HG03378 (cell line): ENCODE measurements at regions not wholly inside any gene's neighbourhood (a gene's known extent, or its start where the extent isn't known, plus 50 kb on each side); places are given as distances from the start of the nearest gene placed in this dataset.

Experiments used
- ATAC-seq: cut with Tn5 transposase; IDR thresholded peaks from one replicate; pipeline ENCODE4 v1.9.1; 2021; ENCODE audit warnings: mild to moderate bottlenecking, moderate library complexity; ENCODE audit not compliant: unreplicated experiment

DNA sequence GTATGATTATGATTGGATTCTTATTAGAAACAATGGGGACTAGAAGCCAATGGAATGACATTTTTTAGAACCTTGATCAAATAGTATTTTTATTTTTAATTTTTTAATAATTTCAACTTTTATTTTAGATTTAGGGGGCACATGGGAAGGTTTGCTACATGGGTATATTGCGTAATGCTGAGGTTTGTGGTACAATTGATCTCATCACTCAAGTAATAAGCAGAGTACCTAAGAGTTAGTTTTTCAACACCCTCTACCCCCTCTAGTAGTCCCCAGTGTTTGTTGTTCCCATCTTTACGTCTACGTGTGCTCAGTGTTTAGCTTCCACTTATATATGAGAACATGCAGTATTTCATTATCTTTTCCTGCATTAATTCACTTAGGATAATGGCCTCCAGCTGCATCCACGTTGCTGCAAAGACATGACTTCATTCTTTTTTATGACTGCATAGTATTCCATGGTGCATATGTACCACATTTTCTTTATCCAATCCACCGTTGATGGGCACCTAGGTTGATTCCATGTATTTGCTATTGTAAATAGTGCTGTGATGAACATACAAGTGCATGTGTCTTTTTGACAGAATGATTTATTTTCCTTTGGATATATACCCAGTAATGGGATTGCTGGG lies 281.1 kb upstream of the MAN1A1 start:
- ATAC-seq, result no peak

DNA sequence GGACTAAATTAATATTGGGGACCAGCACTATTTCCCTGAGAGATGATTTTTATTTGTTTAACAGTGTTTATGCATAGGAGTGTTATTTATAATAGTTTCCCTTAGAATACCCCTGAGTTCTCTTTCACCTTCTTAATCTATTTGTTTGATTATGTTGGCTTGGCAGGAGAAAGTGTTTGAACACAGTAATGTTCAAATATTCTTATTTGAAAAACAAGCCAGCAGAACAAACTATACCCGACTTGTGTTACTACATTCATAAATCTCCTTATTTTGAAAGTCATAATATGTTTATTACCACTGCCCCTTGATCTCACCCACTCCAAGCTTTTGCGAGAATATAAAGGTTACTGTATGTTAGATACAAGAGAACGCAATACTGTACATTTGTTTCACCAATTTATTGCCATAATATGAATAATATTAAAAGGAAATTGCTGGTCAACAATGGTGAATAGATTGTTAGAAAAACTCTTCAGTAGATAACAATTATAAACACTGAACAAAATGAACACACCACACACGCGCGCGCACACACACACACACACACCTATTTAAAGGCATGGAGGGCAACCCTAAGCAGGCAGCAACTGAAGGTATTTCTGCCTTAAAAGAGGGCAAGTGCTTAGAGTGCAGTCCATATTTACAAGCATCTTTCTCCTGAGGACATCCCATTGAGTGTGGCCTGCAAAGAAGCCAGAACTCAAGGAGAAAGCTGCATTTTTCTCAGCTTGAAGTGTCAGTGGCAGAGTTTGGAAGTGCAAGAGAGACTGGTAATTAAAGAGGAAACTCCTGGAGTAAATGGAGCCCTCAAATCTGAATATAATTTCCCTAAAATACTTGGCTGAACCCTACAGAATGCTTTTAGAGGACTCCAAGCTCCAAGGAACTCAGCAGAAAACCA lies 279.4 kb upstream of the MAN1A1 start:
- ATAC-seq, result no peak

DNA sequence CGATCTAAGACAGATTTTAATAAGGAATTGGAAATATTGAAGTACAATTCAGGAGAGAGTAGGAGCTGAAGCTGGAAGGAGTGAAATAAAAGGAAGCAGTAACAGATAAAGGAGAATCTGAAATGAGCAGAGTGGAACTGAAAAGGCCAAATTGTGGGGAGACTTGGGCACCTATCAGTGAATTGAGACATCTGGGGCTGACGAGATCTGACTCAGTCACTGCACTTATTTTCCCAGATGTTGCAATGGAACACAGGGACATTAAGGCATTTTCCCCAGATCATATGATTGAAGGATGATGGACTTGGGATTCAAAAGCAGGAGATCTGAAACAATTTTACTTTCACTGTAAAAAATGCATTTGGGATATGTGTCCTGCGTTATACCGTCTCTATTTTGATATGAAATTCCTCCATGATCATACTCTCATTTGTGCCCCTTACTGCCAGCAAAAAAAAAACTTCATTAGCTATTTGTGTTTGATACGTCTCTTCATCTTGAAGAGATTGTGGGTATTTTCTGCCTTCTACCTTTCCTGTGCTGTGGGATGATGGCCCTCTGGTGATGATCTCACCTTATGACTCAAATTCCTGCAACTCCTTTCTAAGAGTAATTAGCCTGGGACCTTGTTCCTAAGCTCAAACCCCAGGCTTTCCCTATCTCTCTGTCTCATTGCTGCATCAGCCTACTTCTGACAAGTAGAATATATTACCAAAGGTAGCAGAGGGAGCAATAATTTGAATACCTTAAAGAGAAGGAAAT lies 278.5 kb upstream of the MAN1A1 start:
- no peak for ATAC-seq

DNA sequence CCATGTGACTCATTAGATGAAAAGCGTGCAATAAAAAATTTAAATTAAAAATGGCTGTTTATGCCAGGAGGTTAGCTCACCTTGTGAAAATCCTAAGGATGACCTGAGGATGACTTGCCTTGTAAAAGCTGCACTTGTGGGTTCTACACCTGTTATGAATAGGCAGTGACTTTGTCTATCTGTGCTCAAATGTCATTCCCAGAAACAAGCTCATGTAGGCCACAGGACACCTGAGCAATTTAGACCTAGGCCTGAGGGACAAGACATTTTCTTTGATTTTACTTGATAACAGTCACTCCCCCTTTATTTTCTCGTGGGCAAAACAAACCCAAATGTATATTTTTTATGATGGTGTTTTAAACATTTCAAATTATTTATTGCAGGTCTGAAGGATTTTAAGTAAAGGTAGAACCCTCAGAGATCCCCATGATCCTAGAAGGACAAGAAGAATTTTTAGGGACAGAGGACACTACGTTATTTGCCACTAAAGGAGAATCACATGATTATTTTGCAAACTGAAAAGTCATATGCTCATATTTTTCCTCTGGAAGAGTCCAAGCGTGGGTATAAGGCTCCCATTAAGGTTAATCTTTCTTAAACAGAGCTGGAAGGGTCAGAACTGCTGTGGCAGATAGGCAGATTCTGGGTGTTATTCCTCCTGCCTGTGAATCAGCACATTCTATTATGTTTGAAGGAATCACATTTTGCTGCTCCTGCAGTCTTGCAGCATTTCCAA lies 277.5 kb upstream of the MAN1A1 start:
- ATAC-seq, result no peak

DNA sequence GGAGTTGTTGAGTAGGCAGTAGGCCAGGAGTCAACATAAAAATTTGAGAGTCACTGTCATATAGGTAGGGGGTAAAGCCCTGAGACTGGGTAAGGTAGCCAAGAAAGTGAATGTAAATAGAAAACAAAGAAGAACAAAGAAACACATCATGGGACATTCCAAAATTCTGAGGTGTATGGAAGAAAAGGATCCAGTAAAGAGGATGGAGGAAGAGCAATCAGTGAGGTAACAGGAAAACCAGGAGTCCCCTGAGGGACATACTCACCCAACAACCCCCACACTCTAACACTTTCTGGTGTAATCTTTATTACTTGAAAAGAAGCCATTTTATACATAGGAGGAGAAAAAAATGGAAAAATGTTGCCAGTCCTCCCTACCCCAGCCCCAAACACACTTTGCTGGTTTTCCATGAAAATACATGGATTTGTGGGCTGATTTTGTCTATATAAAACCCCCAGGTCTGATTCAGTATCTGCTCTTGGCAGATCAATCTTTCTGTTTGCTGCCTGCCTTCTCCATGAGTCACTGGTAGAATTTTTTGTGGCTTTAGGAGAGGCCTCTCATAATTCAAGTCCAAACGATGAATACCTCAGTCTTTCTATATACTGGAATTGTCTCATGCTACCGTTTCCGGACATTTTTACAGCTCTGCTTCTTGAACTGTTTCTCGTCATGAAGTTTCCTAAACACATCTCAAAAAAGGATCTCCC lies 271.4 kb upstream of the MAN1A1 start:
- ATAC-seq, result no peak

DNA sequence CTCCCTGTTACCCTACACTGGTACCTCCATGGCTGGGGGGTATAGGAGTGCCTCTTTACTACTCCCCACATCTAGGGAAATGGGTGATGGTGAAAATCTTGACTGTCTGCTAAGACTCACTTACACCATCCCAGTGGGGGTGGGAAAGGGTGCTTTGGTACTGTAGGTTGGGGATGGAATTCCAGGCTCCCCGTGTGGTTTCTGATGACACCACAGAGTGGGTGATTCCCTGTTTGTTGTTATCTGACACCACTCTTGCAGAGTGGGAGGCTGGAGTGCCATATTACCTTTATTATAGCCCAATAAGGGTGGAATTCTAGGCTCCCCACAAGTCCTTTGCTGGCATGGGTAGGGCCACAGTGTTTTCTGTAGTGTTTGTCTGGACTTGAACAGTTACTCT lies 264.6 kb upstream of the MAN1A1 start:
- no peak for ATAC-seq

DNA sequence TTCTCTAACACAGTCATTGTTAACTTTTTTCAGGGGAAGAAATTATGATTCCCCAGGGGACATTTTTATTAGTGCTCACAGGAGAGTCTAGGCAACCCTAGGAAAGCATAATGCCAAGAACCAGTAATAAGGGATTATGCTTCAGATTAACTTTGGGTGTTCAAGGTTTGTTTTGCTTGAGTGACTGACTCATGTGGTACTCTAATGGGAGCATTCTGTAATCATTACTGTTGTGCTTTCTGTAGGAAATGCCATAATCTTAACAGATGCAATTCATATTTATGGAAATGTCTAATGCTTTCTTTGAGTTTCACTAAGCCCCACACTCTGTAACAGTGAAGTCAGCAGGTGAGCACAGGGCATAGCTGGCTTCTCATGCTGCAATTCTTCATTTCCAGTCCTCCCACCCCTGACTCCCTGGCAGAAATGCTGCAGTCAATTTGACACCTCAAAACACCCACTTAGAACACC lies 263.4 kb upstream of the MAN1A1 start:
- ATAC-seq, result no peak

DNA sequence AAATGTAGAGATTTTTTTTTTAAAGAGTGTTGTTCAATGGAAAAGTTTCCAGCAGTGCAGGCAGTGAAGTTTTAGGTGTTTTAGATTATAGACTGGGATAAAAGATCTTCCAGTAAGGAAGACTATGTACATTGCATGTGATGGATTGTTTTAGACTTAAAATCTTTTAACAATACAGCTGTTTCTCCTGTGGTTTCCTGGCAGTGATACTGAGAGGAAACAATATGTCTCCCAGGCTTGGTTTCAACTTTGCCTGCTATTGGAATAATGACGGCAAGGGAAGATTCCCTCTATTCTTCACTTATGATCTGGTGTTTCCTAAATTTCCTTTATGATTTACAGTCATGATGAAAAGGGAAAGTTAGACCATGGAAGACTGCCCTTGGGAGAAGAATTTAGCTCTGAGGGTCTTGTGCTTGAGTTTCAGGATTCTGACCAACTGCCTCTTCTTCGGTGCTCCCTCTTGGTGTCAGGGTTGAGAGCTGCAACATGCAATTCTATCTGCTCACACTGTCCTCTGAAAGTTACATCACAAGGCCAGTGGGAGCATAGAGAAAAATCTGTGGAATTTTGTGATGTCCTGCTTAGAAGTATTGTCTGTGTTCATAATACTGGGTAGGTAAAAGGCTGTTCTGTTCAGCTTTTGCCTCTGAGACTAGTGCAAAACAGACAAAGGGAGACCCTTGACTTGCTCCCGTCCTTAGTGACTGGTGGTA lies 262.8 kb upstream of the MAN1A1 start:
- ATAC-seq, result no peak

DNA sequence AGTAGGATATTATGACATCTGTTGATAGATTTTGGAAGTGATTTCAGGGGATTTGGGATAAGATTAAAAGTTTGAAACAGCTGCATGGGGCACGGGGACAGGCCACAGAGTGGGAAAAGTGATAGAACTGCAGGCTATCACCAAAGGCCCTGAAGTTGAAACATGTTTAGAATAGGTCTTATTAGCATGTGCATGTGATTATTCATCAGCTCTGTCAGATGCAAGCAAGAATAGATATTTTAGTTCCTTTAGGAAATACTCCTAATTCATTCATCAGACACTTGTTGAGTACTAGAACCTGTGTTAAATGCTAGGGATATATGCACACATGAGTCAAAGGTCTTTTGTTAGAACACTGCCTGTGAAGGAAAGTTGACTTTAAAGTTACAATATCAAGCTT lies 261.2 kb upstream of the MAN1A1 start:
- no peak for ATAC-seq

DNA sequence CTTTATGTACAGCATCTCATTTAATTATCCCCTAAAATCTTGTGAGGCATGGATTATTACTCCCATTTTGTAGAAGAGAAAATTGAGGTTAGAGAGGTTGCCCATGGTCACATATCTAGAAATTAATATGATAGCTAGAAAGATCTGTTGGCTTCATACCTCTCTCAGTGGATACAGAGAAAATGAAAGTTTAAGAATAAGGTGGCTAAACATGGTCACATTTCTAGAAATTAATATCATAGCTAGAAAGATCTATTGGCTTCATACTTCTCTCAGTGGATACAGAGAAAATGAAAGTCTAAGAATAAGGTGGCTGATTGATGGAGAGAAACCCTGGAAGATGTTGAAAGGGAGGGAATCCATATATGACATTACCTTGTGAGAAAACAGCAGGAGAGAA lies 260.7 kb upstream of the MAN1A1 start:
- ATAC-seq, result no peak

DNA sequence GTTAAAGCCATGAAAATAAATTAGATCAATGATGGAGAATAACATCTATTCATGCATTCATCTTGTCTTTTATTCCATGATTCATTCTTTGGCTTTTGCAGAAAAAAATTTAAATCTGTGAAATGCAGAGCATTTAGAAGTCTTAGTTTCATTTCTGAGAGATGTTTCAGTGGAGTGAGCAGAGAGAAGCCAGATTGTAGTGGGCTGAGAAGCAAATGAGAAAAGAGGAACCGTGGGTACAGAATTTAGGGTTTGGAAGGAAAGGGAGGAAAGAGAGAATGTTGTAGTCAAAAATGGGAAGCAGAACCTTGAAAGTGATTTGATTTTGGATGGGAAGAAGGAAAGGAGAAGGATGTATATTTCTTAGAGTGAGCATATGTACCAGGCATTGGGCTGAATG lies 260.3 kb upstream of the MAN1A1 start:
- no peak for ATAC-seq

DNA sequence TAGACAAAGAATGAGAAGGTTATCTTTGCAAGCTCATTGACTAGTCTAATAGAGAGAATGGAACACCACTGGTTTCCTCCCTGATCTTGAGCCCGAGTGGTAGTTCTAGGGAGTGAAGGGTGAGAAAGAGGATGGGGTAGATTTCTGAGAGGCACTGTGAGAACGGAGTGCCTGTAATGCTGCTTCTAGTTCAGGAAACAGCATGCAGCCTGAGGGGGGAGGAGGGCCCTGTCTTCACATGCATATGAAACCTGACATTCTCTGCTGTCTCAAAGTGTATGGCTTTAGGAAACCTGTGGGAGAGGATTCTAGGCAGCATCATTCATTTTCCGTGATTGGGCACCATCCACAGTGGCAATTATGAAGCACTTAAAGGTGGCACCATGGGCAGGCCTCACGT lies 259.4 kb upstream of the MAN1A1 start:
- ATAC-seq, result no peak

DNA sequence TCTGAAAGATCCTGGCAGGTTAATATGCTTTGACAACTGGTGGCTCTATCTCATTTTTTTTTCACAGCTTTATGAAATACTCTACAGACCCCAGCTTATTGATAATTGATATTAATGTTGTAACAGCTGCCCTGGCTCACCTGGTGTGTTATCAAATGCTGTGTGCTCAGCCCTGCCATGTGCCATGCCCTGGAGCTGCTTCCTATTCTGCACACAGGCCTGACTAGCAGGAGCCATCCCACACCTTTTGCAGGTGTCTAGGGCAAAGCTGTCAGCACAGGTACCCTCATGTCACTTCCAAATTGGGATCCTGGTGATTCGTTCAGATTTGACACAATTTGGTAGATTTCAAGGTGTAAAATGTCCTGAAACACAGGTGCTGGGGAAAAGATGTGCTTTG lies 254.6 kb upstream of the MAN1A1 start:
- ATAC-seq, result no peak

DNA sequence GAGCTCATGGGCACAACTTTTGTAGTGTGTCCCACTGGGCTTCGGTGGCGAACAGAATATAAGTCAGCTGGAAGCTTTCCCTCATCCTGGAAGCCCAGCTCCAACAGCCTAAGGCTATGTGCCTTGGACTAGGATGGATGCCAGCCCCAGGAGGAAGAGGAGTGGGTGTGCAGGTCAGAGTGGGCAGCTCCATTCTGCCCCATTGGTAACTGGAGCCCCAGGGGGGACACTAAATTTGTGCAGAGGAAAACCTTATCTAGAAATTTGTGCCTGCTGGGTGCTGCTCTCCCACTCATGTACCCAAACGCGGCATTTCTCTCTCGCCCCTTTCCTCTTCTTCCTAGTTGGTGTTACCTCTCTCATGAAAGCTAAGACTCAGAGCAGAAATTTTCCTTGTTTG lies 253.9 kb upstream of the MAN1A1 start:
- no peak for ATAC-seq

DNA sequence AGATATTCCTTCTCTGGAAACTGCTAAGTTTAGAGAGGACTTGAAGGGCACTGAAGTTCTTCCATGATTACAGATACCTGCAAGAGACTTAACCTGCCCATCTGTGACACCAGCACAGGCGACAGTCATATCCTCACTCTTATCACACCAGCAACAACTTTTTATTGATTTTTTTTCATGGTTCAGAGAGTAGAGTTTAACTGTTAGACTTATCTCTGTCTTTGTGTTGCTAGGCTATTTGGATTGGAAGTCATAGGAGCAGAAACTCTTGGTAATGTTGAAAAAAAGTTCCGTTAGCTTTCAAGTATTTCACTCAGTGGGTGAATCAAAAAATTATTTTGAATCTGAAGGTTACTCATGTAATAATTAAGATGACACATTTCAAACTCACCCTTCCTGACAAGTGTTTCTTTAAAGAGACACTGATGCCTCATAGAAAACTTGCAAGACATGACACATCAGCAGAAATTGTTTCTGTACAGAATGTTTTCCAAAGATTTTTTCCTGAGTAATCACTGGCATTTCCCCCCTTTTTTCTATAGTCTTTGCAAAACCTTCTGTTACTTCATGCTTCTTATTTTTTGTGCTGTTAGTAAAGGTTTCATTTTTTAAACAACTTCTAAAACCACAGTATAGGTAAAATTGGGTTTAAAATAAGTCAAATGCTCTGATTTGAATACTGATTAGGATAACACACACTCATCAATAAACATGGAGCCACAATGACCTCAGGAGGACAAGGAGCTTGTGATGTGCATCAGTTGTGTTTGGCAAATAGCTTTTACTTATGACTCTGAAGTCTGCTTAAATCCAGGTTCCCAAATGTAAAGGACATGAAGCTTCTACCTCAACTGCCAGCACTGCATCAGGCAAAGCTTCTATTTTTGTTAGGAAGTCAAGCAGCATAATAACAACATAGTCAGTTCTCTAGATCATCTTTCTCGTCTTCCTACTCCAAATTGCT lies 252.9 kb upstream of the MAN1A1 start:
- ATAC-seq, result no peak

DNA sequence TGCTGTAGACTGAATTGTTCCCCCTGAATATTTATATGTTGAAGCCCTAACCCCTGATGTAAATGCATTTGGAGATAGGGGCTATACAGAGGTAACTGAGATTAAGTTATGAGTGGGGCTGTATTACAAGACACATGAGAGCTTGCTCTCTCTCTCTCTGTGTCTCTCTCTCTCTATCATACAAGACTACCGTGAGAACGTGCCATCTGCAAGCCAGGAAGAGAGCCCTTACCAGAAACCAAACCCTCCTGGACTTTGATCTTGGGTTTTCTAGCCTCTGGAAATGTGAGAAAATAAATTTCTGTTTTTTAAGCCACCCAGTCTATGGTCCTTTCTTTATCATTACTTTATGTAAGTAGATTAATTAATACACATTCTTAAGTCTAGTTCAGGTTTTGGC lies 249.3 kb upstream of the MAN1A1 start:
- ATAC-seq, result no peak

DNA sequence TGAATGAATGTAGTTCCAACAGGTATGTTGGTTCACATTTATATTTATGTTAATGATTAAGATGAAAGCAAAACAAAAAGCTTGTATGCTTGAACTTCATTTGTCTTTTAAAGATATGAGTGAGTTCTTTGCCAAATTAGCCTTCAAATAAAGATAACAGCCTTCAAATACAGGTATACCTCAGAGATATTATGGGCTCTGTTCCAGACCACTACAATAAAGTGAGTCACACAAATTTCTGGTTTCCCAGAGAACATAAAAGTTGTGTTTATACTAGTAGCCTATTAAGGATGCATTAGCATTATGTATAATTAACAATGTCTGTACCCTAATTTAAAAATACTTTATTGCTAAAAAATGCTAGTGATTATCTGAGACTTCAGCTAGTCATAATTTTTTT lies 245.3 kb upstream of the MAN1A1 start:
- no peak for ATAC-seq

DNA sequence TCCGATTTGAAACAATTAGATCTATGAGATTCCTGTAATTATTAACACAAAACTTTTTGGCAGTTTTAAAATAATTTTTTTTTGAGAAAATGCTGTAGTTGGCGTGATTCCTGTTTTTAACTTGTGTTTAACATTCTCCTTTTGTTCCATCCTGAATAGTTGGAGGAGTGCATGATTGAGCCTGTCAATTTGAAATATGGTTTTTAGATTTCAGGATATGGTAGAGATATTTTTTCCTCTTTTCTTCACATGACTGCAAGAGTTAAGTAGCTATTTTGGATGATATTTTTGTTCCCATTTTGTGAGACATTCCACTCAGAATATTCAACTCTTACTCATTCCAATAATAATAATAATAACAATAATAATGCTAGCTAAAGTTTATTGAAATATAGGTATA lies 241.7 kb upstream of the MAN1A1 start:
- ATAC-seq, result no peak

DNA sequence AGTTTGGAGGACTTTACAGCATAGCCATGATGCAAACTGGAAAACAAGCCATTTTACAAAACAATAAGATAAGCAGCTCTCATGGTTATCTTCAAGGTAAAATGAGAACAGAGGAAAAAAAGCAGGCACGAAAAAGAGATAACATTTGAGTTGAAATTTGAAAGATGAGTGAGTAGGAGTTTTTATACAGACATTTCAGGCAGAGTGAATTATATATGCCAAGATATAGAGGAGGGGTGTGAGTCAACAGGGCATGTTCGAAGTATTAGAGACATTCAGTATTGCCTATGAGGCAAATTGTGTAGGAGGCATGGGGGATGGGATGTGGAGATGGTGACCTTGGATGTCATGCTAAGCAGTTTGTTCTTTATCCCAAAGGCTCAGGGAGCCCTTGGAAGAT lies 240.5 kb upstream of the MAN1A1 start:
- ATAC-seq, result no peak
